SK-N-MC (cell line): ENCODE measurements at regions not wholly inside any gene's neighbourhood (a gene's known extent, or its start where the extent isn't known, plus 50 kb on each side); places are given as distances from the start of the nearest gene placed in this dataset.
"Not testable (repeated sequence)": the region's sequence is repeated elsewhere in the genome, so short reads cannot be mapped to it uniquely, and the experiment has no call there.

Experiments
- DNase-seq: peaks from one replicate; pipeline ENCODE4 v3.0.0-alpha.2; 2011; ENCODE audit warnings: low read depth, low spot score
- H3K27ac ChIP-seq: fragments of 200-600 bp; sonication (generic); 2 replicates; pipeline ENCODE4 v1.5.1; 2016; ENCODE audit warnings: mixed run types
- H3K36me3 ChIP-seq: fragments of 200-600 bp; sonication (generic); 2 replicates; pipeline ENCODE4 v1.6.1; 2017; ENCODE audit warnings: antibody characterized with exemption, low read length, mixed read lengths; ENCODE audit not compliant: insufficient read depth
- H3K4me3 ChIP-seq: fragments of 200-600 bp; sonication (generic); 2 replicates; pipeline ENCODE4 v1.5.1; 2016
- H3K9ac ChIP-seq: fragments of 200-600 bp; sonication (generic); 2 replicates; pipeline ENCODE4 v1.8.0; 2017; ENCODE audit warnings: mixed run types, mixed read lengths; ENCODE audit not compliant: insufficient read length
- H3K9me3 ChIP-seq: fragments of 200-600 bp; sonication (generic); 2 replicates; pipeline ENCODE4 v1.6.1; 2017; ENCODE audit warnings: low read depth, mild to moderate bottlenecking, antibody characterized with exemption, low read length, moderate library complexity, mixed read lengths
- EZH2 ChIP-seq: fragments of 200-600 bp; sonication (generic); IDR thresholded peaks from one replicate; pipeline ENCODE4 v1.6.1; 2017; ENCODE audit warnings: antibody characterized with exemption
- FOXP2 ChIP-seq: optimal IDR thresholded peaks from 2 replicates; pipeline ENCODE3; 2011; ENCODE audit warnings: mild to moderate bottlenecking, moderate library complexity; ENCODE audit not compliant: insufficient read depth; ENCODE audit errors: extremely low read length, control extremely low read depth
- POLR2AphosphoS5 ChIP-seq: IDR thresholded peaks from 2 replicates; pipeline ENCODE4 v1.6.1; 2012; ENCODE audit warnings: mild to moderate bottlenecking, low read depth, low read length, borderline replicate concordance

- TF ChIP-seq EZH2 (no peak), FOXP2 (no peak), POLR2AphosphoS5 (no peak)
- no peaks in the 10 kb centered on the region for H3K9me3 ChIP-seq
These were observed 770.8 kb upstream of the ALG10B start for GRCh38 chr12:37545759-37546158.

GRCh38 chr12:37546206-37546605 is 770.4 kb upstream of the ALG10B start:
- no peak overlapping the region for H3K4me3 ChIP-seq
- TF ChIP-seq EZH2 = no peak
- no peak for TF ChIP-seq FOXP2
- no peak for TF ChIP-seq POLR2AphosphoS5
- no peak overlapping the region for H3K27ac ChIP-seq
- no peaks in the 10 kb centered on the region for H3K9me3 ChIP-seq
- no peak for DNase-seq
- no peak overlapping the region for H3K9ac ChIP-seq
- no peaks in the 10 kb centered on the region for H3K36me3 ChIP-seq

More at GRCh38 chr12:37545759-37546158, 770.8 kb upstream of the ALG10B start:
- Histone ChIP-seq H3K4me3 (no peak overlapping the region), H3K36me3 (no peaks in the 10 kb centered on the region), H3K27ac (no peak overlapping the region), H3K9ac (no peak overlapping the region)
- no peak for DNase-seq

GRCh38 chr12:37546901-37547475 is 769.6 kb upstream of the ALG10B start:
- H3K4me3 ChIP-seq = no peak overlapping the region
- no peak overlapping the region for H3K27ac ChIP-seq
- H3K9me3 ChIP-seq = no peaks in the 10 kb centered on the region
- no peak overlapping the region for H3K9ac ChIP-seq
- H3K36me3 ChIP-seq = no peaks in the 10 kb centered on the region
- no peak for DNase-seq
- TF ChIP-seq POLR2AphosphoS5 (no peak), FOXP2 (no peak), EZH2 (no peak)

GRCh38 chr12:37547611-37548010 is 769.0 kb upstream of the ALG10B start:
- Histone ChIP-seq H3K9ac (no peak overlapping the region), H3K27ac (no peak overlapping the region), H3K9me3 (no peaks in the 10 kb centered on the region), H3K4me3 (no peak overlapping the region), H3K36me3 (no peaks in the 10 kb centered on the region)
- no peak for DNase-seq
- TF ChIP-seq EZH2 = no peak

- Histone ChIP-seq H3K27ac (no peak overlapping the region), H3K4me3 (no peak overlapping the region), H3K36me3 (no peaks in the 10 kb centered on the region), H3K9ac (no peak overlapping the region), H3K9me3 (no peaks in the 10 kb centered on the region)
- DNase-seq = no peak
- TF ChIP-seq EZH2 = no peak
- no peak for TF ChIP-seq FOXP2
- TF ChIP-seq POLR2AphosphoS5 = no peak
These were observed 768.2 kb upstream of the ALG10B start for GRCh38 chr12:37548266-37548805.

GRCh38 chr12:37556957-37557356 is 759.6 kb upstream of the ALG10B start:
- H3K36me3 ChIP-seq, H3K9ac ChIP-seq, DNase-seq, H3K4me3 ChIP-seq, H3K9me3 ChIP-seq, H3K27ac ChIP-seq: not testable (repeated sequence)

- peak; percentile 5 for DNase-seq
- Histone ChIP-seq H3K9ac (no peak overlapping the region), H3K27ac (no peak overlapping the region), H3K9me3 (no peaks in the 10 kb centered on the region), H3K4me3 (no peak overlapping the region), H3K36me3 (no peaks in the 10 kb centered on the region)
- no peak for TF ChIP-seq EZH2
- TF ChIP-seq FOXP2 = no peak
- TF ChIP-seq POLR2AphosphoS5 = no peak
These were observed 751.5 kb upstream of the ALG10B start for GRCh38 chr12:37565112-37565511.

GRCh38 chr12:37570547-37570946 is 746.0 kb upstream of the ALG10B start:
- not testable (repeated sequence) for H3K36me3 ChIP-seq, H3K9me3 ChIP-seq, H3K9ac ChIP-seq, DNase-seq, H3K27ac ChIP-seq, H3K4me3 ChIP-seq
